Osteoblast (primary cell): ENCODE measurements at regions not wholly inside any gene's neighbourhood (a gene's known extent, or its start where the extent isn't known, plus 50 kb on each side); places are given as distances from the start of the nearest gene placed in this dataset.
"Not testable (repeated sequence)": the region's sequence is repeated elsewhere in the genome, so short reads cannot be mapped to it uniquely, and the experiment has no call there.

Experiments
- DNase-seq: peaks from one replicate; pipeline ENCODE4 v3.0.0; 2011; ENCODE audit warnings: low spot score, mixed read lengths; ENCODE audit not compliant: insufficient read length; ENCODE audit errors: missing footprints
- H2AFZ ChIP-seq: 2 replicates; pipeline ENCODE4 v1.6.0; 2011; ENCODE audit warnings: mild to moderate bottlenecking, low read length
- H3K27ac ChIP-seq: 2 replicates; pipeline ENCODE4 v1.5.1; 2011; ENCODE audit warnings: mild to moderate bottlenecking, low read depth, low read length, moderate library complexity
- H3K27me3 ChIP-seq: 2 replicates; pipeline ENCODE4 v1.6.0; 2012; ENCODE audit warnings: mild to moderate bottlenecking, control low read depth, inconsistent platforms, low read length, moderate library complexity; ENCODE audit not compliant: insufficient read depth
- H3K36me3 ChIP-seq: 2 replicates; pipeline ENCODE4 v1.5.1; 2011; ENCODE audit warnings: mild to moderate bottlenecking, low read length, control low read depth, moderate library complexity; ENCODE audit not compliant: insufficient read depth
- H3K4me1 ChIP-seq: 2 replicates; pipeline ENCODE4 v1.5.1; 2011; ENCODE audit warnings: mild to moderate bottlenecking, low read length, control low read depth, moderate library complexity; ENCODE audit not compliant: insufficient read depth
- H3K4me2 ChIP-seq: 2 replicates; pipeline ENCODE4 v1.6.0; 2011; ENCODE audit warnings: mild to moderate bottlenecking, low read length; ENCODE audit not compliant: insufficient read depth
- H3K4me3 ChIP-seq: fragments of 200-600 bp; sonication (generic); 3 replicates; pipeline ENCODE4 v1.5.1; 2012; ENCODE audit warnings: mild to moderate bottlenecking, low read length, inconsistent platforms; ENCODE audit not compliant: insufficient read depth
- H3K79me2 ChIP-seq: 2 replicates; pipeline ENCODE4 v1.6.0; 2012; ENCODE audit warnings: mild to moderate bottlenecking, low read length, control low read depth, inconsistent platforms; ENCODE audit not compliant: insufficient read depth
- H3K9me3 ChIP-seq: 2 replicates; pipeline ENCODE4 v1.5.1; 2011; ENCODE audit warnings: low read depth, low read length, control low read depth
- H4K20me1 ChIP-seq: 2 replicates; pipeline ENCODE4 v1.6.0; 2012; ENCODE audit warnings: mild to moderate bottlenecking, low read length, control low read depth; ENCODE audit not compliant: insufficient read depth
- TF ChIP-seq, protein P1 (sequence below): IDR thresholded peaks from 2 replicates; pipeline ENCODE4 v1.5.1; 2011; ENCODE audit warnings: mild to moderate bottlenecking, low read depth, low read length, moderate library complexity; ENCODE audit errors: extremely low read depth

- Histone ChIP-seq H3K27ac (no peak overlapping the region), H3K4me2 (no peak overlapping the region), H3K36me3 (no peaks in the 10 kb centered on the region)
Observed at GRCh38 chr3:80618295-80619256, 850.8 kb upstream of the ROBO1 start.

DNA sequence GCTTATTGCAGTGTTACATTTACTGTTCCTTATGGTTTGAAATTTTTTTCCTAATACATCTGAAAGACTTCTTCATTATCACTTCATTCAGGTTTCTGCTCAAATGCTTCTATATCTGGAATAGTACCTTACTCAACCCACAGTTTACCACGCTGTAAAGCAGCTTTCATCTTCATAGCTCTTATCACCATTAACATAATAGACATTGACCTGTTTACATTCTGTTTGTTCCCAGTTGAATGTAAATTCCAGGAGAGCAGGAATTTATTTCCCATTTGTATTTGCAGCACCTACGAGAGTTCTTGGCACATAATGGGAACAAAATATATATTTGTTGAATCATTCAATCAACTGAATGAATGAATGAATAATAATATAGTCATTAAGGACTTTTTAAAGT lies 844.6 kb upstream of the ROBO1 start:
- no peaks in the 10 kb centered on the region for H3K79me2 ChIP-seq
- TF ChIP-seq, protein P1, sequence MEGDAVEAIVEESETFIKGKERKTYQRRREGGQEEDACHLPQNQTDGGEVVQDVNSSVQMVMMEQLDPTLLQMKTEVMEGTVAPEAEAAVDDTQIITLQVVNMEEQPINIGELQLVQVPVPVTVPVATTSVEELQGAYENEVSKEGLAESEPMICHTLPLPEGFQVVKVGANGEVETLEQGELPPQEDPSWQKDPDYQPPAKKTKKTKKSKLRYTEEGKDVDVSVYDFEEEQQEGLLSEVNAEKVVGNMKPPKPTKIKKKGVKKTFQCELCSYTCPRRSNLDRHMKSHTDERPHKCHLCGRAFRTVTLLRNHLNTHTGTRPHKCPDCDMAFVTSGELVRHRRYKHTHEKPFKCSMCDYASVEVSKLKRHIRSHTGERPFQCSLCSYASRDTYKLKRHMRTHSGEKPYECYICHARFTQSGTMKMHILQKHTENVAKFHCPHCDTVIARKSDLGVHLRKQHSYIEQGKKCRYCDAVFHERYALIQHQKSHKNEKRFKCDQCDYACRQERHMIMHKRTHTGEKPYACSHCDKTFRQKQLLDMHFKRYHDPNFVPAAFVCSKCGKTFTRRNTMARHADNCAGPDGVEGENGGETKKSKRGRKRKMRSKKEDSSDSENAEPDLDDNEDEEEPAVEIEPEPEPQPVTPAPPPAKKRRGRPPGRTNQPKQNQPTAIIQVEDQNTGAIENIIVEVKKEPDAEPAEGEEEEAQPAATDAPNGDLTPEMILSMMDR: no peak
- no peaks in the 10 kb centered on the region for H4K20me1 ChIP-seq

More at GRCh38 chr3:80618295-80619256, 850.8 kb upstream of the ROBO1 start:
- Histone ChIP-seq H3K4me1 (no peaks in the 10 kb centered on the region), H3K79me2 (no peaks in the 10 kb centered on the region), H3K9me3 (no peaks in the 10 kb centered on the region), H4K20me1 (no peaks in the 10 kb centered on the region), H3K4me3 (no peak overlapping the region), H2AFZ (no peak overlapping the region), H3K27me3 (no peaks in the 10 kb centered on the region)
- DNase-seq: no peak
- TF ChIP-seq, protein P1: no peak

GRCh38 chr3:80608072-80608471 lies 840.3 kb upstream of the ROBO1 start:
- not testable (repeated sequence) for H3K4me3 ChIP-seq, H3K4me1 ChIP-seq, H2AFZ ChIP-seq, H3K27me3 ChIP-seq, DNase-seq, H3K9me3 ChIP-seq, H3K4me2 ChIP-seq, H4K20me1 ChIP-seq, H3K79me2 ChIP-seq, H3K36me3 ChIP-seq, H3K27ac ChIP-seq

More for the DNA sequence above, 844.6 kb upstream of the ROBO1 start:
- no peaks in the 10 kb centered on the region for H3K4me1 ChIP-seq
- no peak overlapping the region for H3K27ac ChIP-seq
- H3K27me3 ChIP-seq: no peaks in the 10 kb centered on the region
- H3K9me3 ChIP-seq: no peaks in the 10 kb centered on the region
- no peak overlapping the region for H3K4me2 ChIP-seq
- DNase-seq: no peak
- H2AFZ ChIP-seq: no peak overlapping the region
- no peaks in the 10 kb centered on the region for H3K36me3 ChIP-seq
- no peak overlapping the region for H3K4me3 ChIP-seq

DNA sequence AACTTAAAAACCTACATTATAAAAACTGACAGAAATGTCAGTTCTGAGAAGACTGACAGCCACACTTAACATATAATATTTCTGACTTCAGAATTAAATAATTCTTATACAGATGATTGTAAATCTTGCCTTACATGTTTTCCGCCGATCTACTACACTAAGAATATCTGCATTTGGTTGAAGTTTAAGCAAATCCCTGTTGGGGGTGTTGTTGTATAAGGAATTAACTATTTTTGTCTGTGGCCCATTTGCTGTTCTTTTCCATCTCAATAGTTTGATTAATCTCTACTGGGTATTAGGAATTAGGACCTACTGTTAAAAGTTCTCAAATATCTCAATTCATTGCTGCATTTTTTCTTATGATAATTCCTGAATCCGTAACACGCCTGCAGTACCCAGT lies 838.3 kb upstream of the ROBO1 start:
- no peaks in the 10 kb centered on the region for H3K27me3 ChIP-seq
- no peak overlapping the region for H3K27ac ChIP-seq
- no peak overlapping the region for H3K4me2 ChIP-seq
- no peaks in the 10 kb centered on the region for H3K79me2 ChIP-seq
- no peak overlapping the region for H2AFZ ChIP-seq
- no peaks in the 10 kb centered on the region for H3K4me1 ChIP-seq
- TF ChIP-seq, protein P1: no peak
- DNase-seq: no peak
- no peak overlapping the region for H3K4me3 ChIP-seq
- no peaks in the 10 kb centered on the region for H4K20me1 ChIP-seq
- no peaks in the 10 kb centered on the region for H3K9me3 ChIP-seq
- H3K36me3 ChIP-seq: no peaks in the 10 kb centered on the region
